HG02610 (cell line): ENCODE measurements at regions not wholly inside any gene's neighbourhood (a gene's known extent, or its start where the extent isn't known, plus 50 kb on each side); places are given as distances from the start of the nearest gene placed in this dataset.

Experiments
- ATAC-seq: cut with Tn5 transposase; IDR thresholded peaks from one replicate; pipeline ENCODE4 v1.9.1; 2021; ENCODE audit warnings: mild to moderate bottlenecking, moderate library complexity; ENCODE audit not compliant: unreplicated experiment

DNA sequence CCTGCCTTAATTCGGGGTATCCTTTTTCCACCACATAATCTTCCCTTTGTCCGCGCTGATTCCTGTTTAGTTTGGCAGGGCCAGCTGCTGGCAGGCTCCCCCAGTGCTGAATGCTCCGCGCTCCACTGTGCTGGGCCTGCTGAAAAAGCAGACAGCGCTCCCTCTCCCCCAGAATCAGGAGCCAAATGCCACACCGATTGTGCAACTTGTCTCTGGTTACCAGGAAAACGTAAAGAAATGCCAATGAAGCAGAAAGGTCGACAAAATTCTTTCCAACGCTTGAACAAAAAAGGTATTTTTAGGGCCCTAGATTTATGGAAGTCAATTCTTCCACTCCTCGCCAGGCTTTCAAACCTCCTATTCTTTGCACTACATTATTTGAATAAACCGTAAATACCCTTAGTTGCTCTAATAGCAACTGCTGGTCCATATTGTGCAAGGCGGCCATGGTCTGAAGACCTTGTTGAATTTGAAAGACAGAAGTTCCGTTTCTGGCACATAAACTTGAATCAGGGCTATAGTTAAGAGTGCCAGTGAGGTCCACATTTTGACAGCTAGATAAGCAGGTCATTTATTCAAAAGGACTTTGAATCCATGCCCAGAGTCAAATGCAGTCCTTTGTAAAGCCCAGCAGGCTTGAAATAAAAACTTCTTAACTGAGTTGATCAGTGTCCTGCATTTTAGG, 206.7 kb upstream of the RFC3 start:
- no peak for ATAC-seq

DNA sequence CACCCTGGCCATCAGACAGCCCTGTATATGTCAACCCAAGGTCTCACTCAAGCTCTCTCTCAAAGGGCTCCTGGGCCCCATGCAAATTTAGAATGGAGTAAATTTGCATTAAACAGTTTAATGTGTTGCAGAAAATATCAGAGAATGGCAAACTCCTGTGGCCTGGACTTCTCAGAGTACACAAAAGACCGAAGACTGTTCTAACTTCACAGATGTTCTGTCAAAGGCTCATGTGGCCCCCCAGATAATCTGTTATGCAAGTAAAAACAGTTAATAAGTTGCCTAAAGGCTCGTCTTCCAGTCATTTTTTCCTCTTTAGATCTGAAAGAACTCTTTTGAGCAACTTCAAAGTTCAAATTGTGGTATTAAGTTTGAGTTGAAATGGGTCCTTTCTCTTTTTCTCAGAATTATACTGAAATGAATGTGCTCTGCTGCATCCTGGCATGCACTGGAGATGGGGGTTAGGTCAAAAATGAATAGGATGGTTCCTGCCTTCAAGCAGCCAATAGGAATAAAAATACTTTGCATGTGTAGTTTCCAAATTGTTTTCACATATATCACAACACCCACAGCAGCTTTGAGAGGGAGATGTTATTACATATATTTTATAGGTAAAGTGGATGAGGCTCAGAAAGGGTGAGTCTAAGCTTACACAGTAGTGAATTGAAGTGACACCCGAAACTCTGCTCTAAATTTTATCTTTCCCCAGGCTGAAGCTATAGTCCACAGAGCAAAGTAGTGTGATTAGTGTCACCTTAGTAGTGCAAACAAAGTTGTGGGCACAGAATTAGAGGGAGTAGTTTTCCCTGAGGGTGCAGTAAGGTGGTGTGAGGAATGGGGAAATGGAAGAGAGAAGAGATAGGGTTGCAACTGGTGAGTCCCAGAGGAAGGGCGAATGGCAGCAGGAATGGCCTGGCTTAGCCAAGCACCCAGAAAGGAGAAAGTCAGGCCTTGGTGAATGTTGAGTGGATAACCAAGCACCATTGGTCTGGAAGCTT, 205.0 kb upstream of the RFC3 start:
- ATAC-seq: peak; percentile 84

DNA sequence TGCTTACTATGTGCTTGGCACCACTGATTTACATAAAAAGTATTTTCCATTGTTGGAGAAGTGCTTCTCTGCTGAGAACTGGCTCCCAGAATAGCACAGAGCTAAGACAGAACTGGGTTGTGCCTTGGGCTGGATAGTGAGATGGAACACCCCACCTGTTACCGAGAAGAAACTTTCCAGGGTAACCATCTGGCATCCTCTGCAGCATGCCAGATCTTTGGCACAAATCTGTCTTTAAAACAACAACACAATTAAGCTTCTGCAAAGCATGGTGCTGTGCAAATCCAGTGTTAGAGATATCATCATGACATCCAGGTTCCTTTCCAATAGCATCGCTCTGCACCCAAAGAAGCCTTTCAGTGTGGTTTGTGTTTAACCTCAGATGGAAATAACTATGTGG, 202.5 kb upstream of the RFC3 start:
- ATAC-seq: no peak

DNA sequence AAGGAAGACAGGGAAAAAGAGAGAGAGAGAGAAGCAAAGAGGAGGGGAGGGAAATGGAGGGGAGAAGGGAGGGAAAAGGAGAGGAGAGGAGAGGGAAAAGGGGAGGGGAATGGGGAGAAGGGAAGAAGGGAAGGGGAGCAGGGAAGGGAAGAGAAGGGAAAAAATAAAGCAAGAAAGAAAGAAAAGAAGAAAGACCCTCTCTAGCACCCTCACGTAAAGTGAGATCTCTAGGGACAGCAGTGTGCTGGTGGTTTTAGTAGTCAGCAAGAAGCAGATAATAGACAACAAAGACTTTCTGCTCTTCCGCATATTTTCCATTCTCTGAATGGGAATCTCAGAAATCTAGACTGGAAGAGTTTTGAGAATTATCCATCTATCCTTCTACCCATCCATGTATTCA, 201.8 kb upstream of the RFC3 start:
- no peak for ATAC-seq

DNA sequence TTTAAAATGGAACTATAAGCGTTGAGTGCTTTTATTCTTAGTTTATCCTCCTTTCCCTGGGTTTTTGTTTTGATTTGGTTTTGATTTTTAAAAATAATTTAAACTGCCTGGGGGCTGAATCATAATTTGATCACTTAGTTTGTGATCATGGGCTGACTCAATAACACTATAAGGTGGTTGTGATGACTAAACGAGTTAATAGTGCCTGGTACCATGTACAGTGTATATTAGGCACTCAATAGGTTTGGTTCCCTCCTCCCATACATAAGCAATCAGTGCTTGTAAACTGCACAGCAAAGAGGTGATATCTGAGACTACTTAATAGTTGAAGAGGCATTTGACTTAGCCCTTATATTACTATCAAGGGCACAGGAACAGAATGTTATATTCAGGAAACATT, 200.9 kb upstream of the RFC3 start:
- no peak for ATAC-seq

DNA sequence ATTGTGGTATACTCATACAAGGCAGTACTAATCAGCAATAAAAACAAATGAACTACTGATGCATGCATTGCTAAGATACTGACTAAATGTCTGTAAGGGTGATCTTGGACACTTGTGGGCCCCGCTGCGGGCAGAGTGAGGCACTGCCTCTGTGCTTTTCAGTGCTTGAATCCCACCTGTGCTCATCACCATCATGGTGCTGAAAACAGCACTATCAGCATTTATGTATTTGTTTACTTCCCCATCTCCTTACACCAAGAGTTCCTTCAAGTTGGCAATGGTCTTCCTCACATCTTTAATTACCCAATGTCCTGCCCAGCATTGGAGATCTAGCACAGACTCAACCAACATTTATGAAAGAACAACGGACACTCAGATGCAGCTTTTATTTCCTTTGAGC, 193.7 kb upstream of the RFC3 start:
- no peak for ATAC-seq

DNA sequence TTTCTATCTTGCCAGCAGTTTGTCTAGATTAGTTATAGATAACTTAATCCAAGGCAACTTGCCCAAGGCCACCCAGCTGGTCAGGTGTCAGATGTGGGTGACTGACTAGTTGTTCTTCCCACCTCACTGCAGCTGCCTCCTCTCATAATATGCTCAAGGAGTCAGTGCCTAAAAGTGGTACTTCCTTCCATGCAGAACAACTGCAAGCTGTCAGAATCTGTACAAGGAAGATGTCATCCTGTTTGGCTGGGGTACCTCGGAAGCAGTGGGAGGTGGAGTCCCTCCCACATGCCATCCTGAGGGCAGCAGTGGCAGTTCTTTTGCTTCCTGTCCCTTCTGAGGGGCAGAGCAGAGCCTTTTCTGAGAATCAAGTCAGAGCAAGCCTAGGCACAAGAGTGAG, 193.2 kb upstream of the RFC3 start:
- no peak for ATAC-seq

DNA sequence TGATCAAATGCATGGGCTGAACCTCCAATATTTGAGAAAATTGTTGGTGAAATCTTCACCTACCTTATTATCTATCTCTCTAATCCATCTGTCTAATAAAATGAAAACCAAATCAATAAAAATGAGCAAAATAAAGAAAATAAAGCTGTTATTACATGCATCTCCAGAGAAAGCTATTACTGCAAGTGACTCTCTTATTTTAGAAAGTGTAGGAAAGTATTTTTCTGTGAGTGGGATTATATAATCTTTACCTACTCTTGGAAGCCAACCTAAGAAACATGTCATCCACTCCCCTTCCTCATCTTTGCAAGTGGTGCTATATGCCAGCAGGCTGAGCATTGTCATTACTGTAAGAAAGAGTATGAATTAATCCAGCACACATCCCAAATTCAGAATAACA, 191.5 kb upstream of the RFC3 start:
- ATAC-seq: no peak

DNA sequence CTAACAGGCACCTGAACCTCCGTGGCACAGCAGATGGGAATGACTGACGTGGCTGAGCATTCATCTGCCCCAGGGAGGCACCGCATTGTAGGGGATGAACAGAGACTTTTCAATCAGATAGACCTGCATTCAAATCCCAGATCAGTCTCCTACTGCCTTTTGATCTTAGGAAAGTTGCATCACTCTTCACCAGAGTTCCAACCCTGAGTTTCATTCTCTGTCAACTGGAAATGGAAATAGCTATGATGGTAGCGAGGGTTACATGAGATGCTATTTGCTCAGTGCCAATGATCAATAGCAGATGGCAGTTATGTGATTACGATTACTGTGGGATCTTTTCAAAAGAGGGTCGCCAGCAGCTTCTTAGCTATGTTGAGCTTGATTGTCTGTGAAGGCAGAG, 189.3 kb upstream of the RFC3 start:
- ATAC-seq: no peak

DNA sequence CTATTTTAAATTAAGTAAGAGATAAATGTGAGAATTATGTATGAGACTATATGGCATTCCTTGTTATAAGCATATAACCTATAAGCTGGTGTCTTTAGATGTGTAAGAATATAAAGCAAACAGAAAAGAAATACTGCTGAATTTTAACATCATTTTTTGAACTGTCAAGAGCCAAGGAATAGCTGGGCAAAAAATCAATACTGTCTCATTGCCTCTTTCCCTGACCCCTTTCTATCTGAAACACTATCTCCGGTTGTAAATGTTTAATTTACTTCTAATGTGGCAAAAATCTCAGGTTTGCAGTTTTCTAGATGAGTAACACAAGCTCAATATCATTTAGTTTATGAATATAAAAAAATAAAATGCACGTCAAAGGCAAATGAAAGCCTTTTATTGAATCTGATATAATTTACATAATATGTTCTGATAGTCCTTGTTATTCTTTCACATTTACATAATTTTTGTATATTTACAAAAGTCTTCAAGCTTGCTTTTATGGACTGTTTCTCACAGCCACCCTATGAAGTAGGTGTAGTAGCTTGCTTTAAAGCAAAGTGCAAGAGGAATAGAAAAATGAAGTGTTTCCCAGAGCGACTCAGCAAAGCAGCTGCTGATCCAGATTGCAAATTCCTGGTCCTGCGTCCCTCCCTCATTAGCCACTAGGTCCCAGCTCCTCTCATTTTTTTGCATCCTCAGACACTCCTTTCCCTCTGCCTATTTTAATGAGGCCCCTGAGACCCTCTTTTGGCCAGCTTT, 188.2 kb upstream of the RFC3 start:
- ATAC-seq: no peak

DNA sequence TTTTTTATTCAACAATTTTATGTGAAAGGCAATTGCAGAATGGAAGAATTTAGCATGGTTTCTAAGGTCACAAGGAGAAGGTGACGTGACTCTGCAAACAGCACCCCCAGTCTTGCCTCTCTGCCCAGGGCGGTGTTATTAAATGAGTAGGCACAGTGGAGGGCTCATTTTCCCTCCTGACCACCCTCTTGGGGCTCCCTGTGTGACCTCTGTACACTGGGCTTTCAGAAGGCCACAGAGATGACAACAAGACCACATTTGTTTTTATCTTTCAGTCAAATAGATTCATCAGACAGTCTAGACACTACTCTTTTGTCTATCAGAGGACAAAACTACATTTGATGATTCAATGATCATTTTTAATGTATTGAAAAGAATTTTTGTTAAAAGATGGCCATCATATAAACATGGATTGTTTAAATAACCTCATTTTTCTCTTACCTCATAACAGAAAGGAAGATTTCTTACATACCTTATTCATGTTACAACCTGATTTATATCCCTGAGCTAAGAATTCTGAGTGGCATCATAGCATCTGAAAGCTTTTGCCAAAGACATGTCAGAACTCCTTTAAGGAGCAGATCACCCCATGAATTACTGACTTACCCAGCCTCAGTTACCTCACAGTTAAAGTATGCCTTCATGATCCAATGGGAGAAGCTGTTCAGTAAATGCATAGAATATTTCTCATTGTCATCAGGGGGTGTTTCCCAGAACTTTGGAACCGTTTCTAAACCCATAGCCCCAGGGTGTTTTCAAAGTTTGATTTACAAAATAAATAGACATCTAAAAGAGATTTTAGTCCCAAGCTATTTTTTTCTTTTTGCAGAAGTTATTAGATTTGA, 184.0 kb upstream of the RFC3 start:
- no peak for ATAC-seq

DNA sequence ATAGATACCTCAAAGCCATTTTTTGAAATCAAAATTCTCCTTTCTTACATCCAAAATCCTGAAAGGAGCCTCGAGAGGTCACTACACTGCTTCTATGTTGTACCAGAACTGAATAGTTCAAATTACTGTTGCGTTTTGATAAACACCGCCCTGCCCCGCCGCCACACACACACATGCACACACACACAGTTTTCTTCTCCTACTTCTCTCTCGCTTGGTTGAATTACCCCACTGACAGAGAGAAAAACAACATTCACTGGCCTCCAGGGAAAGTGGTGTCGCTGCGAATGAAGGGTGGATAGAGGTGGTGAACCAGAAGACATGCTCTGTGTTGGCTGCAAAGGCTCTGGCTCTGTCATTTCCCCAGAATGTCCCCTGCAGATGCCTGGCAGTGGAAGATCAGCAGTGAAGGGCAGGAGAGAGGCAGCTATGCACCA, 183.4 kb upstream of the RFC3 start:
- ATAC-seq: no peak

DNA sequence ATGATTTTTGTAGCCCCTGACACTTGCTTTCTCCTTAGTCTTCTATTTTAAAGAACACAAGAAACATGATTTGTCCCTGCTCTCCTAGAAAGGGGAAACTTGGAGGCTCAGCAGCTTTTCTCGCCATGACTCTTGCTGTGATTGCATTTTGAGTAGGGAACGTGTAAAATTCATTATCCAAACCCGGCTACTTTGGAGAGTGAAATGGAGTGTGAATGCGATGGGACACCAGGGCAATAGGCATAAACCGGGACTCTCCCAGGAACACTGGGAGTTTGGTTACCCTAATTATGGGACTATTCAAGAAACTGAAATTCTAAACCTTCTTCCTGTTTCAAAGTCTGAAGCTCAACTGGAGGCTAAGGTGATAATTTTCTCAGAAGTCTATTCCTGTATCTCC, 181.7 kb upstream of the RFC3 start:
- ATAC-seq: no peak

DNA sequence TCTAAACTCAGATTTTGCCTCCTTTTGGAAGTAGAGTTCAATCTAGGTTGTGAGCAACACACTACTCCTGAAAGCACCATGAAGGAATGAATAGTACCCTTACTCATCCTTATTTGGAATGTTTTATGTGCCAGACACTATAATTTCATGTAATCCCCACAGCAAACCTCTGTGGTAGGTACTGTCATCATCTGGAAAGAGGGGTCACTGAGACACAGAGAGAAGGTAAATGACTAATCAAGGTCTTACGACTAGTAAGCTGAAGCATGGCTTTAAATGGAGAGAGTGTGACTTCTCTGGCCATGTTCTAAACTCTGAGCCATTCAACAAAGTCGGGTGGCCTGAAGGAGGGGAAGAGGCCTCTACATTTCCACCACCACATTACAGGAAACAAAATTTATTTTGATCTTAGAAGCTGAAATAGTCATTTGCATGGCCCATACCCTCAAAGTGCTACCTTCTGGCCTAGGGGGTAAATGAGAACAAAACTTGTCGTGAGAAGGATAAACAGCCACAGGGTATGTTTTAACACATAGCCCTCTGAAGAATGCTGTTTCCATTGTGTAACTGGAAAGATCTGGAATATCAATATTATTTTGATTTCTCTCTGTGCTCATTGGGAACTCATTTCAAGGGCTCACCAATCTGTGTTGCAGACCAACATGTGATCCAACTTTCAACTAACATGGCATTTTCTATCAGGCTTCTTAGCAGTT, 180.8 kb upstream of the RFC3 start:
- ATAC-seq: no peak

DNA sequence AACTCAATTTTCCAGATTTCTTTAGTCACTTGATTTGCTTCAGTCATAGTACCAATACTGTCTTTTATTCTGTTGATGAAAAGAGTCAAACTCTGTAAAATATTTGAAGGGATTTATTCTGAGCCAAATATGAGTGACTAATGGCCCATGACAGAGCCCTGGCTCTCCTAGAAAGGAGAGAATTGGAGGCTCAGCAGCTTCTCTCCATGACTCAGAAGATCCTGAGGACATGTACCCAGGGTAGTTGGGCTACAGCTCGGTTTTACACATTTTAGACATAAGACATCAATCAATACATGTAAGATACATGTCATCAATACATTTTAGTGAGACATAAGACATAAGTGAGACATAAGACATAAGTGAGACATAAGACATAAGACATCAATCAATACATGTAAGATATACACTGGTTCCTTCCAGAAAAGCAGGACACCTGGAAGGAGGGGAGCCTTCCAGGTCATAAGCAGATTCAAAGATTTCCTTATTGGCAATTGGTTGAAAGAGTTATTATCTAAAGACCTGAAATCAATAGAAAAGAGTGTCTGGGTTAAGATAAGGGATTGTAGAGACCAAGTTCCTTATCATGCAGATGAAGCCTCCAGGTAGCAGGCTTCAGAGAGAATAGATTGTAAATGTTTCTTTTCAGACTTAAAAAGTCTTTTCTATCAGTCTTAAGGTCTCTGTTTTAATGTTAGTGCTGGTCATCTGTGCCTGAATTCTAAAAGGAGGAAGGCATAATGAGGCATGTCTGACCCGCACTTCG, 179.8 kb upstream of the RFC3 start:
- no peak for ATAC-seq

DNA sequence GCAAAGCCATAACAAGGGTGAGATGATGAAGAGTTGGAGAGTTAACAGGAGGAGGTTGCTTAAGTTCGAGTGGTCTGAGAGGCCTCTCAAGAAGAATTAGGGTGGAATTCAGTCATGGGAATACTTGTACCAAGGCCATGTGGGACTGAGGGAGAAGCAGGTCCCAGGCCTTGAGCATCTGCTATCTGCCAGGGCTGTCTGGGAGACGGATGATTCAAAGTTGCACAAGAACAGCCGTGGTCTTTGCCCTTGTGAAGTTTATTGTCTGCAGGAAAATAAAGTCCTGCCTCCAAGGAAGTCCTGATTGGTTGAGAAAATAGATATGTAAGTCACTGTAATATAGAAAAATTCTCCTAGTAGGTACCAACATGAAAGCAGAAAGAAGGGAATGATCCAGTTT, 178.8 kb upstream of the RFC3 start:
- ATAC-seq: no peak

DNA sequence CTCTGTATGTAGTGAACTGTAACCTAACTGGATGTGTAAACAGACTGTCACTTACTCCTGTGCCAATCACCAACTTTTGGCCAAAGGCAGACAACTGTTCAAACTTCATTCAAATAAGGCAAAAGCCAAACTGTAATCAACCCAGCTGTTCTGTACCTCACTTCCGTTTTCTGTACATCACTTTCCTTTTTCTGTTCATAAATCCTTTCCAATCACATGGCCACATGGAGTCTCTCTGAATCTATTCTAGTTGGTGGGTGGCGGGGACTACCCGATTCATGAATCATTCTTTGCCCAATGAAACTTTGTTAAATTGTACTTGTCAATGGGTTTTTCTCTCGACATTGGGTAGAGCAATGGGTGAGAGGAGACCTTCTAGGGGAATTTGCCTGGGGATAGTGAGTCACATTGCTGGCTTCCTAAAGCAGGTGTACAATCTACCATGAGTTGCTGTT, 178.3 kb upstream of the RFC3 start:
- ATAC-seq: peak; percentile 80

DNA sequence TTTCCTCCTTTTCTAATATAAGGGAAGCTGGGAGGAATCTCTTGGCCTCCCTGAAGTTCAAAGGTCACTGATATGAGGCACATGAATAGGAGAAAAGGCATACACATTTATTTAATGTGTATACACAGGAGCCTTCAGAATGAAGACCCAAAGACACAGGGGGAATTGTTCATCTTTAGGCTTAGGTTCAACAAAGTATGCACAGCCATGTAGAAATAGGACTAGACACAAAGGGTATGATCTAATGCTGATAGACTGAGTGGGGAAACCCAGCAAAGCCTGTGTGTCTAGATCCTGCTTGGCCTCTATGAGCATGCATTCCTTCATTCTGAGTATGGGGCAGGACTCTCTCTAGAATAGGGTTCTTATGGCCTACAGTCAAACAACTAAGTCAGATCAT, 177.1 kb upstream of the RFC3 start:
- no peak for ATAC-seq
